ENCODE measurements at regions not wholly inside any gene's neighbourhood (a gene's known extent, or its start where the extent isn't known, plus 50 kb on each side); places are given as distances from the start of the nearest gene placed in this dataset.
A peak's percentile ranks its signal among the peaks of the same experiment; 100 is the strongest.

GRCh38 chr3:124560666-124561215 lies 169.5 kb upstream of the UMPS start:
- FAIRE-seq (no peak), DNase-seq (ENCODE audit: insufficient read length, low spot score) (no peak)

- DNase-seq (ENCODE audit: insufficient read length, low spot score) (no peak), FAIRE-seq (no peak)
These were observed 167.5 kb upstream of the UMPS start for GRCh38 chr3:124562769-124563168.

GRCh38 chr3:124563376-124563775 lies 166.9 kb upstream of the UMPS start:
- DNase-seq (ENCODE audit: insufficient read length, low spot score): no peak

DNA sequence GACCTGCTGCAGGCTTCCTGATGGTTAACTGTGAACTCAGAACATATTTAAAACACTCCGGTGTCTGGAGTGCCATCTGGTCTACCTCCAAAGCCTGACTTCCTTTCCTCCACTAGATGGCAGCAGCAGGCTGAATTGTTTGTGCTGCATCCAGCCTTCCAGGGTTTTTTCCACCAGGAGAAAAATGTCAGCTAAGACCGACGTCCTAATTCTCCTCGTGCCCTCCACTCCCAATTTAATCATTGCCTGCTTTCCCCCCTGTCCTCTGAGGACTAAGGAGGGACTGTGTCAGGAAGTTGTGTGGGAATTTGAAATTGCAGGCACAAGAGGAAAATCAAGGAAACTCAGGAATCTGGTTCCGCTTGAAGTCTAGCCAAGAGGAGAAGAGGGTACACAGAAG lies 165.2 kb upstream of the UMPS start:
- peak; percentile 90 for FAIRE-seq
- DNase-seq (ENCODE audit: insufficient read length, low spot score): peak; percentile 34

More at GRCh38 chr3:124563376-124563775, 166.9 kb upstream of the UMPS start:
- FAIRE-seq: no peak

GRCh38 chr3:124565551-124565950 lies 164.7 kb upstream of the UMPS start:
- DNase-seq (ENCODE audit: insufficient read length, low spot score) (no peak), FAIRE-seq (no peak)

GRCh38 chr3:124566701-124567100 lies 163.6 kb upstream of the UMPS start:
- DNase-seq (ENCODE audit: insufficient read length, low spot score): no peak
- FAIRE-seq: no peak

GRCh38 chr3:124567179-124567578 lies 163.1 kb upstream of the UMPS start:
- DNase-seq (ENCODE audit: insufficient read length, low spot score) (no peak), FAIRE-seq (no peak)

DNA sequence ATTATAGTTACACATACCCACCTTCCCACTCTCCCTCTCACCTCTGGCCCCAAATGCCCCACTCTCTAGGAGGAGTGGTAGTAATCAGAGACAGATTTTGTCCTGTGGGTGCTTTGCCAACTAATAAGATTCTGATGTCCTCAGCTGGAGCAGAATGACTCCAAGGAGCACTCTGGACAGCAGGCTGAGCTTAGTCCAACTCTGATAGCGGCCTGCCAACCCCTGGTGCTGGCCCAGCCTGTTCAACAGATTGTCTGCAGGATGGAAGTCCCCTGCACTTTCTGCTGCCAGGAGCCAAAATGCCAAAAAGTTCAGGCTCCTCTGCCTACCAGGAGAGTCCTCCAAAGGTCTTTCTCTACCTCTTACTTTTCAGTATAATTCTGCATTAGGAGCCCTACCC lies 160.5 kb upstream of the UMPS start:
- no peak for FAIRE-seq
- DNase-seq (ENCODE audit: insufficient read length, low spot score): no peak

- DNase-seq (ENCODE audit: insufficient read length, low spot score) (no peak), FAIRE-seq (no peak)
These were observed 160.0 kb upstream of the UMPS start for GRCh38 chr3:124570232-124570631.

DNA sequence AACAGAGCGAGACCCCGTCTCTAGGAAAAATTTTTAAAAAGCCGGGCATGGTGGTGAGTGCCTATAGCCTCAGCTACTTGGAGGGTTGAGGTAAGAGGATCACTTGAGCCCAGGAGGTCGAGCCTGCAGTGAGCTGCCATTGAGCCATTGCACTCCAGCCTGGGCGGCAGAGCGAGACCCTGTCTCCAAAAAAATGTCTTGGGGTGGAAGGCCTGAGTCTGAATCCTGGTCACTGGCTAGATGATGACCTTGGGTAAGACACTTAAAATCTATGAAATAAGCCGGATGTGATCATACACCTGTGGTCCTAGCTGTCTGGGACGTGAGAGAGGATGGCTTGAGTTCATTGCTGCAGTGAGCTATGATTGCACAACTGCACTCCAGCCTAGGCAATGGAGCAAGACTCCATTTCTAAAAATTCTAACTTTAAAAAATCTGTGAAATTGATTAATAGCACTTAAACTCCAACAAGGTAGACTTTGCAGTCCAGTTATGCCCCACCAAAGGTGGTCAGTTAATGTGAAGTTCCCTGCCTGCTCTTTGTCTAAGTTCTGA lies 157.3 kb upstream of the UMPS start:
- FAIRE-seq (no peak), DNase-seq (ENCODE audit: insufficient read length, low spot score) (no peak)

DNA sequence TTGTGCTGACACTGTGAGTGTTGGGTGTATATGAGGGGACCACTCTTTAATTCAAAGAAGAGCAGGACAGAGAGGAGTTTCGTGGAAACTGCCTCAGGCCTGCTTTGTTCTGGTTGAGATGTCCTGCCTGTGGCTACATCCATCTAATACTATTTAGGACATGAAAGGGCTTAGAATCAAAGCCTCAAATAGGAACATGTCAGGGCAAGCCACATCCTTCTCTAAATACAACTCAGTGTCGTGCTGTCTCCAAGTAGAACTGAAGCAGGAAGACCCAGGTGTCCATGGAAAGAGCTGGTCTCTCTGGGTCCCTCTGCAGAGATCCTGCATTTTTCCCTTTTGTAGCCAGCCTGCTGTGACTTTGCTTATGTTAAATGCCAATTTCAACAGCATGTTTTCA lies 156.2 kb upstream of the UMPS start:
- no peak for DNase-seq (ENCODE audit: insufficient read length, low spot score)
- no peak for FAIRE-seq

GRCh38 chr3:124576565-124577493 lies 153.4 kb upstream of the UMPS start:
- FAIRE-seq (peak; percentile 11), DNase-seq (ENCODE audit: insufficient read length, low spot score) (no peak)

- FAIRE-seq (peak; percentile 49), DNase-seq (ENCODE audit: insufficient read length, low spot score) (no peak)
These were observed 152.6 kb upstream of the UMPS start for GRCh38 chr3:124577494-124578167.

DNA sequence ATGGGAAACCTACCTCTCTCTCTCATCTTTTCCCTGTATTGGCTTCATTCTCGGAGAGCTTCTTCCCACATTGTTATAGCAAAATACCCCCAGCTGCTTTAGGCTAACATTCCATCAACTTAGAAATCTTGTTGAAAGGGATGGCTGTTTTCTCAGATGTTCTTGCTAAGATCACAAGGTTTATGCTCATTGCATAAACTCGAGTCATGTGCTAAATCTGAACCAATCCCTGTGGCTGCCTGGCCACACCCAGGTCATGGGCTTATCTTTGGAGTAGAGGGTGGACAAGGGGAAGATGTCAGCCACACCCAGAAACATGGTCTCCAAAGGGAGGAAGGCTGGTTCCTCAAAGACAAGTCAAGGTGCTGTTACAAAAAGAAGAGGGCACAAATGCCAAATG lies 150.6 kb upstream of the UMPS start:
- FAIRE-seq (no peak), DNase-seq (ENCODE audit: insufficient read length, low spot score) (no peak)

DNA sequence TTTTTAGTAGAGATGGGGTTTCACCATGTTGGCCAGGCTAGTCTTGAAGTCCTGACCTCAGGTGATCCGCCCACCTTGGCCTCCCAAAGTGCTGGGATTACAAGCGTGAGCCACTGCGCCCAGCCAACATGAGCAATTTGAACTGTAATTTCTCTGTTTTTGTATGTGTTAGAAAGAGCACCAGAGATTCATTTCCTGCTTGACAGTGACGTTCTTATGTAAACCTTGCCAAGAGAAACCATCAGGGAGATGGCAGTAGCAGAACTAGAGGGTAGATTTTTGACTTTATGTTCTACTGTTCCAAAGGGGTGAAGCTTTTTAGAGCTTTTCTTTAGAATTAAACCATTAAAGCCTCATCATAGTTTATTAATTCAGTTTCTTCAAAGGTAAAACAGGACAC lies 148.1 kb upstream of the UMPS start:
- FAIRE-seq: no peak
- DNase-seq (ENCODE audit: insufficient read length, low spot score): no peak

GRCh38 chr3:124582621-124583395 lies 147.4 kb upstream of the UMPS start:
- DNase-seq (ENCODE audit: insufficient read length, low spot score) (no peak), FAIRE-seq (no peak)

DNA sequence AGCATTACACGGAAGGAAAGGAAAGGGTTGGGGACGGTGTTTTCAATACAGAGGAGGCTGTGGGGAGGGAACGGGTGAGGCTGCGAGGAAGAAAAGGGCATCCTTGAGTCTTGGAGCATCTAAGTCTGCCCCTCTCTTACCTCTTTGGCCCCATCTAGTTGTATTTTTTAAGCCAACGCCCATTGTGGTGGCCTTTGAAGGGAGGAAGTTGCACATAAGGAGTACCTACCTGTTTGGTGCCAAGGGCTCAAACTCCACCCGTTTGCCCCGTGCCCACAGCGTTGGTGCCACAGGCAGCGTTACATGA lies 146.1 kb upstream of the UMPS start:
- FAIRE-seq (no peak), DNase-seq (ENCODE audit: insufficient read length, low spot score) (no peak)

GRCh38 chr3:124584552-124585391 lies 145.5 kb upstream of the UMPS start:
- FAIRE-seq (peak; percentile 85), DNase-seq (ENCODE audit: insufficient read length, low spot score) (peak; percentile 21)

GRCh38 chr3:124586126-124587052 lies 143.9 kb upstream of the UMPS start:
- DNase-seq (ENCODE audit: insufficient read length, low spot score) (no peak), FAIRE-seq (no peak)

All from GM19239 (cell line).